GM21515 (cell line): ENCODE measurements at regions not wholly inside any gene's neighbourhood (a gene's known extent, or its start where the extent isn't known, plus 50 kb on each side); places are given as distances from the start of the nearest gene placed in this dataset.

ENCODE experiments used
- ATAC-seq: cut with Tn5 transposase; IDR thresholded peaks from one replicate; pipeline ENCODE4 v1.9.1; 2021; ENCODE audit not compliant: unreplicated experiment

GRCh38 chr12:65517656-65518210, 239.2 kb downstream of the MSRB3 start:
- ATAC-seq, result no peak

GRCh38 chr12:65518771-65519170, 240.3 kb downstream of the MSRB3 start:
- ATAC-seq, result no peak

DNA sequence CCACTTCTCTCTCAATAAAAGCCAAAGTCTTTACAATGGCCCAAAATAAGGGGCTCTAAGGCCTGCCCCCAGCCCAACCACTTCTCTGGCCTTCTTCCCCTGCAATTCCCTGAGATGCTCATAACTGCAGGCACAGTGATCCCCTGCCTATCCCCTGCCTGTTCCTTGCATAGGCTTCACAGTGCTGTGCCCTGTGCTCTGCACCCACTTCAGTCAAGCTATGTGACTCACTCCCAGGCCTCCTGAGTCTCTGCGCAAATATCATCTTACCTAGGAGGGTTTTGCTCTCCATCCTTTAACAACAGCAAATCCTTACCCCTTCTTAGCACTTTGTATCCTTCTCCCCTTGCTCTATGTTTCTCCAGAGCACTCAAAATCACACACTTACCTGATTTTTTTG, 242.2 kb downstream of the MSRB3 start:
- no peak for ATAC-seq

- no peak for ATAC-seq
Measured at GRCh38 chr12:65522956-65523860, 244.7 kb downstream of the MSRB3 start.

- no peak for ATAC-seq
Measured at GRCh38 chr12:65524666-65525065, 246.2 kb downstream of the MSRB3 start.

- ATAC-seq, result no peak
Measured at GRCh38 chr12:65525491-65526141, 247.1 kb downstream of the MSRB3 start.

- ATAC-seq, result no peak
Measured at GRCh38 chr12:65526311-65526710, 247.8 kb downstream of the MSRB3 start.

DNA sequence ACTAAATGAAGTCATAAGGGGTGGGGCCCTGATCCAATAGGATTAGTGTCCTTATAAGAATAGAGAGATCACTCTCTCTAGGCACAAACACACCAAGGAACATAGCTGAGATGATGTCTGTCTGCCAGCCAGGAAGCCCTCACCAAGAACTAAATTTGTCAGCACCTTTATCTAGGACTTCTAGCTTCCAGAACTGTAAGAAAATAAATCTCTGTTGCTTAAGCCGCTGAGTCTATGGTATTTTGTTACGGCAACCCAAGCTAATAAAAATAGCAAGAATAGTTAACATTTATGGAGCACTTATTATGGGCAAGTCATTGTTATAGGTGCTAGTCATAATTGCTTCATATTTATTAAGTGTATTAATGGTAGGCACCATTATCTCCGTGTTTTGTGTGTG, 249.6 kb downstream of the MSRB3 start:
- no peak for ATAC-seq

GRCh38 chr12:65529106-65529505, 250.6 kb downstream of the MSRB3 start:
- no peak for ATAC-seq

- ATAC-seq, result no peak
Measured at GRCh38 chr12:65529771-65530435, 251.4 kb downstream of the MSRB3 start.

DNA sequence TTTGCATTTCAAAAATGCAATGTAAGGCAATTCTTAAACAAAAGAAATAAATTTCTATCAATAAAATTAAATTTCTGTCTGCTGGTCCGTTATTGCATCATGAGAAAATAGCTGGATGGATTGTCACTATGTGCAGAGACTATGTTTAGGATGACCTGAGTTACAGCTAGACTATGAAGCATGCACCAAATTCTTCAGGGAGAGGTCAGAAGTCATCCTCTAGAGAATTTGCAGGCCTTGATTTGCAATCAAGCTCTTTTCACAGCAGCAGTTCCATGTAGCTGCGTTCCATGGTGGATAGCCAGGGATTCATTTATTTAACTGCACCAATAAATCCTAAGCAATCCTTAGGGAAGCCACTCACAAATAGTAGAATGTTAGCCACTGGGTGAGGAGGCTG, 253.7 kb downstream of the MSRB3 start:
- ATAC-seq, result no peak

GRCh38 chr12:65532764-65533163, 254.3 kb downstream of the MSRB3 start:
- no peak for ATAC-seq

DNA sequence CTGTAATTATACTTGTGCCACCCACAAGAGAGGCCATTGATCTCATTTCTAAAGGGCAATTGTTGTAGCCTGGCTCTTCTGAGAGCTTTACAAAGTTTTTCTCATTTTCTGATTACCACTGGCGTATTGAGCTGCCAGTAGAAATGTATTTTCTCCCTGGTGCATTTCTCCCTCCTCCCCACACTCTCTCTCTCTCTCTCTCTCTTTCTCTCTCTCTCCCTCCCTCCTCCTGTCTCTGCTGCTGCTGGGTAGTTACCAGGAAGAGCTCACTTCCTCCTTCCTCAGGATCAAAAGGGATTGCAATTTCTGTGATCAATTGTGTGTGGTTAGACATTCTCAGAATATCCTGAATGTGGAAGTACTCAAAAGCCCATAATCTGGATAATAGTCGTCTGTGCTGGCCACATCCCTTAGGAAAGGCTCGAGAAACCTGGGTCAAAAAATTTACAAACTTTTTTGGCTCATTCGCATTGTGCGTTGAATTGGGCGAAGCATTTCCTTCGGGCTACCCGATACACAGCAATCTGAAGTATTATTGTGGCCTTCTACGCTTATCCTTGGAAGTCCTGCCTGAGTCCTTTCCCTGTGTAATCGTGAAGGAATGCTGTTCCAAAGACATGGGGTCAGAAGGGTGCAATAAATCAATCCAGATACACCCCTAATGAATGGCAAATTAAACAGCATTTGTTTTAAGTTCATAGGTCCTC, 254.8 kb downstream of the MSRB3 start:
- no peak for ATAC-seq

GRCh38 chr12:65534238-65534841, 255.9 kb downstream of the MSRB3 start:
- ATAC-seq, result no peak

GRCh38 chr12:65535946-65536345, 257.5 kb downstream of the MSRB3 start:
- ATAC-seq, result no peak

- no peak for ATAC-seq
Measured at GRCh38 chr12:65536351-65536750, 257.9 kb downstream of the MSRB3 start.

DNA sequence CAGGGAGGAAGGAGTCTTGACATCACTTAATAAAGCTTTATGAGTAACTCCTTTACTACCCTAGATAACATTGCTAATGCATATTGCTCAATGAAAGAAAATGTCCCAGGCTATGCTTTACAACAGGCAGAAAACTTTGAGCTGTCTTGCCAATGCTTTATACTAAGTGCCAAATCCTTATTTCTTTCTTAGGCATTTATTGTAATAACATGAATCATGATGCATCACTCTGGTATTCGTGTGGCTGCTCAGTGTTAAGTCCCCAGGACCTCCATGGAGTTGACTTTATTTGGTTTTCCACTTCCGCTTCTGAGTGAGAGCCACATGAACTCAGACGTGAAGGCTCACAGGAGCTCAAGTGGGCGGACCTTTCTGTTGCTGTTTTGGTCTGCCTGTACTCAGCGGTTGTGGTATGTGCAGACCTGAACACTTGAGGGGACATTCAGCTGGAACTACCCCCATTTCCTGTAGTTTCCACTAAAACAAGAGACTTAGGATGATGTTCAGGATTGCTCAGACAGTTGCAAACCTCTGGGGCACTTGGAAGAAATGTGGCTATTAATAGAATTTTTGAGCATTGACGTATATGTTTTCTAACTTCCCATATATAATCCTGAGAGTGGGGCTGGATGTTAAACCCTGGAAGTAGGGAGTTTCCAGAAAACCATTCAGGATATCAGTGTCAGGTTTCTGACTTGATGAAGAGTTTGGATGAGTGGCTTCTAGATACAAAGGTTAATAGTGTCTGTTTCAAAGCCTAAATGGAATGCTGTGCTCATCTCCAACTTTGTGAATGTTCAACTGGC, 258.6 kb downstream of the MSRB3 start:
- no peak for ATAC-seq

DNA sequence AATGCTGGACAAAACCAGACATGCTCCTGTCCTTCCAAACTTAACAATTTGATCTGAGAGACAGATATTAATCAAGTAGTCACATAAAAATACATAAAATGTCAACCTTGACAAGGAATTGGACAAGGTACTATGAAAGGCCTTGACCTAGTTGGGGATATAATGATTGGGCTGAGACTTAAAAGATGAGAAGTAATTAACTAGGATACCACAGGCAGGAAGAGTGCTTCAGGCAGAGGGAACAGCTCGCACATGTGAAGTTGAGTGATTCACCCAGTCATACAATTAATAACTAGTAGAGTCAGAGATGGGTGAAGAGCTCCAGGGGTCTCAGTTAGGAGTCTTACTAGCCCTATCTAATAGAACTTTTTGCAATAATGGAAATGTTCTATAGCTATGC, 259.5 kb downstream of the MSRB3 start:
- no peak for ATAC-seq

DNA sequence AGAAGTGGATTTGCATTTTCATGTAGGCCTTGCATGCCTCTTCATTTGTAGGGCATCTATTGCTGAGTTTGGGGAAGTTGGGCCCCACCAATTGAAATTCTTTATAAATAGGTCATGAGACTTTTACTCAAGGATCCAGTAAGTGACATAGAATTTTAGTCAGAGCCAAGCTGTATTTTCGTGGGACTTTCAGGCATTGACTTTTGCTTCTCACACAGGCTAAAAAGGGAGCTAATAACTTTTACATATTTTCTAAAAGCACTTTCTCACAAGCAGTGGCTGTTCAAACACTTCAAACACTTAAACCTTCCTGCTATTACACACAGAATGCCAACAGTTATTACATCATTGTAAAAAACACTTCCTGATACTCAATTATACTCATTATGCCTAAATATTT, 260.5 kb downstream of the MSRB3 start:
- no peak for ATAC-seq

GRCh38 chr12:65540140-65540539, 261.7 kb downstream of the MSRB3 start:
- ATAC-seq, result no peak
